Cardiac septum (tissue), 1 donor: ENCODE measurements at regions not wholly inside any gene's neighbourhood (a gene's known extent, or its start where the extent isn't known, plus 50 kb on each side); places are given as distances from the start of the nearest gene placed in this dataset.
"Not testable (repeated sequence)": the region's sequence is repeated elsewhere in the genome, so short reads cannot be mapped to it uniquely, and the experiment has no call there.

Source experiments
- DNase-seq: peaks from one replicate; pipeline ENCODE4 v3.0.0-alpha.2; 2020; ENCODE audit warnings: low spot score
- intact Hi-C: fragments of 100-400 bp; cut with DNase I; formaldehyde crosslinking; loops from one replicate; pipeline ENCODE4 v1.14.0; 2022
- donor health status: DM: no; HTN: no; CAD: no.

DNA sequence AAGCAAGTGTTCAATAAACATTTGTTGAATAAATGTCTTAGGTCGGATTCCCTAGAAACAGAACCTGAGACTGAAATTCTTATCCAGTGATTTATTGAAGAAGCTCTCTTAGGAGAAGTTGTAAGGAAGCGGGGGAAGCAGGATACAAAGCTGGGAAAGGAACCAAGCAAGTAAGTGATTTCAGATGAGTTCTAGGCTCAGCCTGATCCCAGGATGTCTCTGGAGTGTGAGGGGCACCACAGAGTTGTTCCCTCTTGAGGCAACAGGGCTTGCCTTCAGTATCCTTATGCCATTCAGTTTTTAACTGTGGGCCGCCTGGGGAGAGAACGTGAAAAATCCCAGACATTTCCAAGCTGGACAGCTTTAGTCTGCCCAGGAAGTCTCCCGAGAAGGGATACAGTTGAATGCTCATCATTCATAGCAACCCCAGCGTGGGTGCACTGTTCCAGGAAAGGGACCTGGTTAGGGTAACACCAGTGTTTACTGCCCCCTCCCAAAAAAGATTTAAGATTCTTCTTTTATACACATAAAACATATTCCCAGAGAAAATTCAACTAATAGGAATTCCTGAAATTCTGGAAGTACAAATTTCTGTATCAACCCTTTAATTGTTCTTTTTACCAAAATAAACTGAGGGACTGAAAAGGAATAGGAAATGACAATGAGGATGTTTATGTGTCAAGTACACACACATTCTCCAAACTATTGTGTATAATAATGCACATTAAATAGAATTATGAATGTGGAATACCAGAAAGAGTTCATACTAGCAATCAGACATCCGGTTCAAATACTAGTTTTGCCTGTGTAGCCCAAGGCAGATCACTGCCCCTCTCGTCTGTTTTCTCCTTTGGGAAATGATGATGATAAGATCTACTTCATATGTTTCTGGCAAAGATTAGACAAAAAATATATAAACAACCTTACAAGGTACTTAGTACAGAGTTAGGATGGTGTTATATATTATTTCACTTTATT lies 592.1 kb upstream of the CDH2 start:
- intact Hi-C loops: no loop called here

DNA sequence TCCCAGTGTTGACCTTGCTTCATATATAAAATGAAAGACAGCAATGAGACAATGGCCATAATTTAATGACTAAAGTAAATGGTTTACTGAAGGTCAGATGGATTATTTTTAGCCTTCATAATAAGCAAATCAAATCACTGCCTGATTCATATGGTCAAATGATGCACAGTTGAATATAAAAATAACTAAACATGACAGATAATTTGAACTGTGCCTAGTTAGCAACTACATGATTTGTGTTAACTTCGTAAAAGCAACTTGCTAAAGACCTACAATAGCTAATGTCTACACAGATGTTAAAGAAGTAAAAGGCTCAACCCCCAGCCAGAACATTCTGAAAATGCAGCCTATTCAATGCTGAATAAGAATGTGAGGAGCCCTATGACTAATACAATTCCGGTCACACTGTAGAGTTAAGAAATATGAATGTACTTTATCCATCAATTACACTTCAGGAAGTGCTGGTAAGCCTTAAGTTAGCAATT lies 590.8 kb upstream of the CDH2 start:
- intact Hi-C loops: no loop called here
- no peak for DNase-seq

More for the DNA sequence above, 592.1 kb upstream of the CDH2 start:
- no peak for DNase-seq

DNA sequence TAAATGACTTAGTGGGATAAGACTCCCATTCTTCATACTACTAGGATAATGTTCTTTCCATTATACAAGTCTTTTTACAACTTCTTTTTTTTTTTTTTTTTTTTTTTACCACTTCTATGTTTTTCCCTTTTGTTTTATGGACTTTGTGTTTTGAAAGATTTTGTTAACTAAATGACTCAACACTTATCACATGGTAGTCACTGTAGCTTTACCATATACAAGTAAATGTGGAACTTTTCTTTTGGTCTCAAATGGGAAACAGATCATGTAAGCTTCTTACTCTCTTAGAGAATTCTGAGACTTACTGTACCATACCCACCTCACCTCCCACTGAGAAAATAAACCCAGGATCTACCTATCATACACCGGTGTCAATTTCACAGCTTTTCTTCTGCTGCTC lies 590.3 kb upstream of the CDH2 start:
- DNase-seq: no peak
- intact Hi-C loops: no loop called here

DNA sequence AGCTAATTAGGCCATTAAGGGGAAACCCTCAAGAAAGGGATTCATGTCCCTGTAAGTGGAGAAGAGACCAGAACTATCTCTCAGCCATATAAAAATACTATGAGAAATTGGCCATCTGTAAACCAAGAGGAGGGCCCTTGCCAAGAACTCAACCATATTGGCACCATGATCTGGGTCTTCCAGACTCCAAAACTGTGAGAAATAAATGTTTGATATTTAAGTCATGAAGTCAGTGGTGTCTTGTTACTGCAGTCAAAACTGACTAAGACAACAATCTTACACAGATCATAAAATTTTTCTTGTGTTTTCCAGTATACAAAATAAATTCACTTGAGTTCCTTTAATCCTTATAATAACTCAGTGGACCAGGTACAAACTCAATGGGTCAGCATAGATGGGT lies 589.8 kb upstream of the CDH2 start:
- DNase-seq: no peak
- intact Hi-C loops: no loop called here

DNA sequence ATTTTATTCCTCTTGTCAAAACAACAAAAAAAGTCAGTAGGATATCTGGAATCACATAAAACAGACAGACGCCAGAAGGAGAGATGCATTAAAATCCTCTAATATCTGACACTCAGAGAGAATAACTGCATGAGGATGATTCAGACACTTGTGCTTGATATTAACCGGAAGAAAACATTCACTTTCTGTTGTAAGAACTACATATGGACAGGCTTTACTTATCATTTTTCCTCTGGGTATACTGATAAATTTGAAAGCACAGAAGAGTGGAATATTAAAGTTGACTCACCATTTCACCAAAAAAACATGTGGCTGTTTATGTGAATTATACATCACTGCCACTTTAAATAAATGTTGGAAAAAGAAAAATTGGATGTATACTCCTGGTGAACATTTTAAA lies 589.1 kb upstream of the CDH2 start:
- intact Hi-C loops: no loop called here
- DNase-seq: no peak

DNA sequence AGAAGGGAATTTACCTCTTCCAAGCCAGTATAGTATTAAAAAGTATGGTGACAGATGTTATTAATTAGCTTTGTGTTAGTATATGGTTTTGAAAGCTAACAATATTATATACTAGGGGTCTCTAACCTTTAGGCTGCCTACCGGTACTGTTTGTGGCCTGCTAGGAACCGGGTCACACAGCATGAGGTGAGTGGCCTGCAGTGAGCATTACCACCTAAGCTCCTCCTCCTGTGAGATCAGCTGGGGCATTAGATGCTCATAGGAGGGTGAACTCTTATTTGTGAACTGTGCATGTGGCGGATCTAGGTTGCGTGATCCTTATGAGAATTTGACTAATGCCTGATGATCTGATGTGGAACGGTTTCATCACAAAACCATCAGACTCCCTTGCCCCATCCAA lies 583.4 kb upstream of the CDH2 start:
- DNase-seq: no peak

DNA sequence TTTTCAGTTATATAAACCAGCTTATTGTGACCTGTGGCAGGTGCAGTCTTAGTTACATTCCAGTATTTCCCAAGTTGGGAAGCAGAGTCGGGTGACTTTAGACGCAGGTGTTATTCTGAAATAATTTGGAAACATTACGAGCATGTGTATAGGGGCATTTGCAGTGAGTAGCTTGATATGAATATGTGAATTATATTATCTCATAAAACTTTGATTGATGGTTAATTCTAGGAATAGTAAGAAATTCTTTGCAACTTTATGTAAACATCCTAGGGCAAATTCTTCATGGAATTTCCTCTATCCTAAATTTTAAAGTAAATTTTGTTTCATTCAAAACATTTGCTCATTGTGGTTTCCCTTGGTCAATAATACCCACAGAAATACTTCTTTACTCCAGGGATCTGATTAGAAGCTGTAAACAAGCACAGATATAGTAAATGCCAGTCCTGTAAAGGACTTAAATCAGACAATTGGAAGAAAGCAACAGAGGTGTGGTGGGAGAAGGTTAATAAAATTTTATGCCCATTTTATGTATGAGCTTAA lies 580.6 kb upstream of the CDH2 start:
- intact Hi-C loops: no loop called here
- no peak for DNase-seq

More for the DNA sequence above, 583.4 kb upstream of the CDH2 start:
- intact Hi-C loops: no loop called here

DNA sequence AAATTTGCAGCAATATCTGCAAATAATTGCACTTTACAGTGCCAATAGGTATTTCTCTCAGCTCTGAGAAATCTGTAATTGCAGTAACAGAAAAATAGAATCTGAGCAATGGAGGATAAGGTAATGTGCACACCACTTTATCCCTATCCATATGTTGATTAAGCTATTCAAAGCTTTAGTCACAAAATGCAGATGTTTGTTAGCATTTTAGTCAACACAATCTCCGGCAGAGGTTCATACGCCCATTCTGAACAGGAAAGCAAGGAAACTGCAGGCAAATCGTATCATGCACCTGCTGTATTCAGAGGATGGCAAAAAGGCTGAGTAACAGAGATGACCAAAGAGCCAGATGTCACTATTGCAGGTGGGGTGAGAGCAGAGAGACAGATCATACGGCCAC lies 566.2 kb upstream of the CDH2 start:
- intact Hi-C loops: loop anchor here (10.0 kb wide), 1 partner anchor 58 kb away; no protein-coding TSS in a partner anchor
- no peak for DNase-seq

DNA sequence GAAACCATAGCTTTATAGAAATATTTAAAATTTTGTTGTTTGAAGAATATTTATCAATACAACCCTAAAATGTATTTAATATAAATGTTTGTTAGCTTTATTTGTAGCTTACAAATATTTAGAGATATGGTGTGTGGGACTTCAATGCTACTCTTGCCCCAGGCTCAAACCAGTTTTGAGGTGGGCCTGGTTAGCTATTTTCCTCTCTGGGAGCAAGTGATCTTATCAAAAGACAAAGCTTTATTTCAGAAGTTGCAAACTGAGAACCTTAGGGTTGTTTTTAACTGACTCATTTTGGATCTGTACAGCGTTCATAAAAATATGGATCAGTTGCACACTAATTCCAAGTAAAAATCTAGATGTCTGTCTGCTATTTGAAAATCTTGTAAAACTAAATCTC lies 563.6 kb upstream of the CDH2 start:
- intact Hi-C loops: loop anchor here (10.0 kb wide), 1 partner anchor 56 kb away; no protein-coding TSS in a partner anchor

DNA sequence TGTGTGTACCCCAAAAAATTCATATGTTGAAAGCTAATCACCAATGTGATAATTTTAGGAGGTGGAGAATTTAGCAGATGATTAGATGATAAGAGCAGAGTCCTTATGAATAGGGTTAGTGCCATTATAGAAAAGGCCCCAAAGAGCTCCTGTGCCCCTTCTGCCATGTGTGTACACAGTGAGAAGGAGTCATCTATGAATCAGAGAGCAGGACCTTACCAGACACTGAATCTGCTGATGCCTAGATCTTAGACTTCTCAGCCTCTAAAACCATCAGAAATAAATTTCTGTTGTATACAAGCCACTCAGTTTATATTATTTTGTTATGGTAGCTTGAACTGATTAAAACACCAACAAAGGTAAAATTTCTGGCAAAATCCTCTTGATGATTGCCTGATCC lies 560.0 kb upstream of the CDH2 start:
- intact Hi-C loops: no loop called here
- DNase-seq: no peak

More for the DNA sequence above, 563.6 kb upstream of the CDH2 start:
- no peak for DNase-seq

DNA sequence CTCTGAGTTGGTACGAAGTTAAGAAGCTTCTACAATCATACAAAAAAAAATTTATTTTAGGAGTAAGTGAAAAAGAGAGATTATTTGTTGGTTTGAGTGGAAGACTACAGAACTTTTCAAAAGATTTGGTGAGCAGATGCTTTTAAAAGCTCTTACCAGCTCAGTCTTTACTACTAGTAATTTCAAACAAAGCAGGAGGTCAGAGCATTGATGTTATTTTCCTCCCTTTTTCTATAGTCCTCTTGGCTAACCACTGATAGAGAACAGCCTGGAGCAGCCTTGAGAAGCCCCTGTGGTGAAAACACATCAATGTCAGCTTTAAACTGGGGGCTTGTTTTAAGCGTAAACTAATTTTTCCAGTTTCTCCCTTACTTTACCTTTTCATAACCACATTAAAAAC lies 559.3 kb upstream of the CDH2 start:
- intact Hi-C loops: no loop called here

DNA sequence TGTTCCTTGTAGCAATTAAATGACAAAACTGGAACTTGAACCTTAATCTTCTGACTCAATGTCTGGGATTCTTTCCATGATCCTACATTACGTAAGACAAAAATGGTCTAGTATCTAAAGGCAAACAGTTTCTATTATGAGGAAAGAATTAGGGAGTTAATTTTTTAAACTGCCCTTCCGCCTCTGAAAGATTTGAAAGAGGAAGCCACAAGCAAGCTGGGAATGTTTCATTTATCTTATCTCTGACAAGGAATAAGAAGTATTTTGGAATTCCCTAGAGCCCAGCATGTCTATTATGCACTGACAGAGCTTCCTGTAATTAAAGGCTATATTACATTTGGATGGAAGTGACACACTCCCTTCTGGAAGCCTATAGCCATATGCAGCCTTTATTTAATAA lies 558.8 kb upstream of the CDH2 start:
- no peak for DNase-seq
- intact Hi-C loops: no loop called here

More for the DNA sequence above, 559.3 kb upstream of the CDH2 start:
- no peak for DNase-seq

DNA sequence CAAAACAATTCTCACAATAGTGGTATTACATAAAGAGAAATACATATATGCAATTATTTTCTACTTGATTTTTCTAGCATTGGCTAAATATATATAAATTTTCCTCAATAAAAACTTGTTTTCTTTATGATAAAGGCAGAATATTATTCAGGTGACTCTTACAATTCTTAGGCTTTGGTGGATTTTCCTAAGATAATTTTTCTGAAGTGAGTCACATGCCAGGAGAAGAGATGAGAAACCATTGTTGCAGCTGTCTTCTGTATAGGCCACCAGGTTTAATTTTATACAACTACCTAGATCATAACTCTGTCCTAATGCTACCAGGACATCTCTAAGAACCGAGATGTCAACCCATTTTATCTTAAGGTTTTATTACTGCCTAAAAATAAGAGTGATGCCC lies 552.4 kb upstream of the CDH2 start:
- DNase-seq: no peak
- intact Hi-C loops: no loop called here

DNA sequence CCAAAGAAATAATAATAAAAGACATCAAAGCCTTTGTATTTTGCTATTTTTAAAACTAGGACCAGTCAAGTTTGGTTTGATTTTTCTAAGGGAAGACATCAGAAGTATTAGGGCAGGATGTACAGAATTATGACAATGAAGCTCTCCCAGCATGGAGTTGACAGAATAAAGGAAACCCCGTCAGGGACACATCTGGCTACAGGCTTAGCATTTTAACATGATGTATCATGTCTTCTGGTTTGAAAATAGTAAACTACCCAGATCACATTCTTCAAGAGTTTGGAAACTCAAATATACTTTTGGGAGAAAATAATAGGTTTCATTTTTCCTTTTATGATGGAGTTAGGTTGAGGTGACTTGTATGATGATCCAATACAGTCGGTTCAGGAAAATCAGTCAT lies 552.0 kb upstream of the CDH2 start:
- no peak for DNase-seq
- intact Hi-C loops: no loop called here

DNA sequence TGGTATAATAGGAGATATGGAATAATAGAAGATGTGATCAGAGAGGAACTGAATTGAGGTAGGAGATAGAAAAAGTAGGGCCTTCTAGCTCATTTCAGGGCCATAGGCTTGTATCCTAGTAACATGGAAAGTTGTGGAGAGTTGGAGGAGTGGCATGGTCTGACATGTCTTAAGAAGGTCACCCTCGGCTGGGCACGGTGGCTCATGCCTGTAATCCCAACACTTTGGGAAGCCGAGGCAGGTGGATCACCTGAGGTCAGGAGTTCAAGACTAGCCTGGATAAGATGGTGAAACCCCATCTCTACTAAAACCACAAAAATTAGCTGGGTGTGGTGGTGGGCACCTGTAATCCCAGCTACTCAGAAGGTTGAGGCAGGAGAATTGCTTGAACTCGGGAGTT lies 550.3 kb upstream of the CDH2 start:
- intact Hi-C loops, DNase-seq: not testable (repeated sequence)

DNA sequence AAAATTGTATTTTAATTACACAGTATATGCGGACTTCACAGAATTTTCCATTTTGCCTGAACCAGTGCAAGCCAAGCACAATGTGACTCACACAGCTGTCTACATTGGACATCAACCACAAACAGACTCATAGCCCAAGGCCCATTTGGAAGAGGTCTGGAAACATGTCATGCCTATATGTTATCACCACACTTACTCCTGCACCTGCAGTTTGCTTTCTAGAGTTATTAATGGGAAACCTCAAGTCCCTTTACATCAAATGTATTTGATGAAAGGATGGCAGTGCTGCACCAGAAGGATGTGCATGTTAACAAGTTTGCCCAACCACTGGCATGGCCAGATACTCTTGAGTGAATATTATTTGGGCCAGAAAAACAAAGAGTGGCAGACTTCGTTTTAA lies 548.9 kb upstream of the CDH2 start:
- DNase-seq: no peak
- intact Hi-C loops: no loop called here

DNA sequence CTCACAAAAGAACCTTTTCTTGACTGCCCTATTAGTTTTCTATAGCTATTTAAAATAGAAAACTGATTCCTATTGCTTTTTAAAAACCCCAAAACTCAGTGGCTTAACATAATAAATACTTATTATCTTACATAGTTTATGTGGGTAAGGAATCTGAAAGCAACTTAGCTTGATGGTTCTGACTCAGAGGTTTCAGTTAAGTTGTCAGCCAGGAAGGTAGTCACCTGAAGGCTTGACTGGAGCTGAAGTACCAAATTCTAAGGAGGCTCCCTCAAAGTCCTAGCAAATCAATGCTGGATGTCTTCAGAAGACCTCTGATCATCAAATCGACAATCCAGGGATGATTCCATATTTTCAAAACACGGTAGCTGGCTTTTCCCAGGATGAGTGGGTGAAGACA lies 546.6 kb upstream of the CDH2 start:
- DNase-seq: no peak
- intact Hi-C loops: no loop called here

DNA sequence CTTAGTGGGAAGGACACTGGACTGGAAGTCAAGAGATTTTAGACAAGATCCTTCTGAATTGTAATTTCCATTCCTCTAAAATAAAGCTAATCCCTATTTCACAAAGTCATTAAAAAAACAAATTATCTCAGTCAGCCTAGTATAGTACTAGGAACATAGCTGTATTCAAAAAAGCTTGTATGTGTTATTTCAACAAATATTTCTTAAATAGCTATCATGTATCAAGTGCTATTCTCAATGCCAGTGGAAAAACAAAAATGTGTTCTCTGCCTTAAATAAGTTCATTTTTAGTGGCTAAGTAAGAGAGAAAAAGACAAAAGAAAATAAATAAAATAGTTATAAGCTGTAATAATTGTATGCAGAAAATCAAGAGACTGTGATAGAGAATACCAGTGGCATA lies 541.8 kb upstream of the CDH2 start:
- no peak for DNase-seq
- intact Hi-C loops: no loop called here

DNA sequence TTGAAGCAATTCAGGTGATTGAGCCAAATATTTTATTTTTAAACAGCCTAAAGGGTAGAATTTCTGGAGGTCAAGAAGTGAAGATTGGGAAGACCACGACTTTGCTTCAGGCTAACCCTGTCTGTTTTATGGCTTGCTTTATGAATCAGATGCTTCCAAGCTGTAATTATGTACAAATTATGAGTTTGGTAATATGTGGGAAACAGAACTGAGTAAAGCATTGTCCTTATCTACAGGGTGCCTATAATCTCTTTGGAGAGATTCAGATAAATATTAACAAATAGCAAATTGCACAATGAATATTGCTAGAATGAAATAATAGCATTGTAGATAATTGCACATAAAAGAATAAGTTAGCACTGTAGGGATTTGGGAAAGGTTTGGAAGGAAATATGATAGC lies 539.4 kb upstream of the CDH2 start:
- intact Hi-C loops: no loop called here
- DNase-seq: no peak

DNA sequence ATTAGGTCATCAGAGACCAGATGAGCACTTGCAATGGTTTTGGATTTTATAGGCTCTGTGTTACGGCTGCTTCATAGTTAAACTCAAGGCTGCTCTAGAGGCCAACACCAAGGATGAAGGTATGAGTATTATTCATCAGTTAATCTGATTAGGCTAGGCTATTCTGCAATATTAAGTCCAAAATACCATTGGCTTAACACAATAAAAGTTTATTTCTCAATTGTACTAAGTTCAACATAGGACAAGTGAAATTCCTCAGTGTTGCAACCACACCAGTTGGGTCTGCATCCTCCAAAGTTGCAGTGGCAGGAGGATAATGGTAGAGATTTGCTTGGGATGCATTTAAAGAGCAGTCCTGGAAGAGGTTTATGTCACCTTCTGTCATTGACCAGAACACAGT lies 538.3 kb upstream of the CDH2 start:
- no peak for DNase-seq
- intact Hi-C loops: no loop called here

DNA sequence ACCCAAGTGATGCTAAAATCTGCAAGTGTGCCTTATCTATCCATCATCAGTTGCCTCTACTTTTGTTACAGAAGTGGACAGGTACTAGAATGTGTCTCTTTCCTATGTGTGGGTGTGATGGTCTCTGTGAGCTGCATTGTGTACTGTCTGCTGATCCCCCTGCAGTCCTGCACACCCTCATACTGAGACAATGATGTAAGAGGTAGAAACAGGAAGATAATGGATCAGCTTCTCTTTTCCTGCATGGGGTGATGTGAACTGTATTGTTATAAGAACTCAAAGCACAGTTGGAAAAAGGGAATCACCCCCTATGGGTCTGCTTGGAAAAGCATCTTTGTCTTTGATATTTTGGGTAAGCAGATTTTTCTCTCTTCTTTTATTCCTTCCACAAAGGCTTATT lies 537.6 kb upstream of the CDH2 start:
- DNase-seq: no peak
- intact Hi-C loops: no loop called here
